Activated CD4-positive, alpha-beta T cell treated with anti-CD3 and anti-CD28 coated beads, Interleukin-2, amount 50 U/mL, for 4 hours (primary cell): ENCODE measurements at regions not wholly inside any gene's neighbourhood (a gene's known extent, or its start where the extent isn't known, plus 50 kb on each side); places are given as distances from the start of the nearest gene placed in this dataset.
"Not testable (repeated sequence)": the region's sequence is repeated elsewhere in the genome, so short reads cannot be mapped to it uniquely, and the experiment has no call there.

ENCODE experiments used
- DNase-seq, 2 experiments: peaks; one replicate each; pipeline ENCODE4 v3.0.0-alpha.2; 2020

GRCh38 chr13:43946281-43946680 lies 66.6 kb downstream of the LACC1 start:
- DNase-seq, result no peak

GRCh38 chr13:43947897-43948458 lies 68.3 kb downstream of the LACC1 start:
- no peak for DNase-seq

DNA sequence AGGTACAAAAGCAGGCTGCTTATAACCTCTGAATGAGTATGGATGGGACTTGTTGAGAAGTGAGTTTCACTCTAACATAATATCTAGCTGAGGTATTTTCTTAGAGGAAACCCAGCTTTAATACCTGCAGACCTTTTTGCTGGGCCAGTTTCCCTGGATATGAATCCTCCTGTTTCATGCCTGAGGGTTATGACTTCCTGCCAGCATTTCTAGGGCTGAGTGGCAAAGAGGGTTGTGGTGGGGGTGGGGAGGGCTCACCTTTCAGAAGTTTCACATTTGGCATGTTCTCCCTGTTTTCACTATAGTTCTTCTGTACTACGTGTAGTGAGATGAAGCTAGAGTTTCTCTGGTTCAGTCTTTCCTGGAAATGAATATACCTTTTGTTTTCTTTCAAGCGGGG lies 73.7 kb downstream of the LACC1 start:
- no peak for DNase-seq

DNA sequence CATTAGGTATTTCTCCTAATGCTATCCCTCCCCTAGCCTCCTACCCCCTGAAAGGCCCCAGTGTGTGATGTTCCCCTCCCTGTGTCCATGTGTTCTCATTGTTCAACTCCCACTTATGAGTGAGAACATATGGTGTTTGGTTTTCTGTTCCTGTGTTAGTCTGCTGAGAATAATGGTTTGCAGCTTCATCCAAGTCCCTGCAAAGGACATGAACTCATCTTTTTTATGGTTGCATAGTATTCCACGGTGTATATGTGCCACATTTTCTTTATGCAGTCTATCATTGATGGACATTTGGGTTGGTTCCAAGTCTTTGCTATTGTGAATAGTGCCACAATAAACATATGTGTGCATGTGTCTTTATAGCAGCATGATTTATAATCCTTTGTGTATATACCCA lies 77.3 kb downstream of the LACC1 start:
- DNase-seq, result not testable (repeated sequence)

DNA sequence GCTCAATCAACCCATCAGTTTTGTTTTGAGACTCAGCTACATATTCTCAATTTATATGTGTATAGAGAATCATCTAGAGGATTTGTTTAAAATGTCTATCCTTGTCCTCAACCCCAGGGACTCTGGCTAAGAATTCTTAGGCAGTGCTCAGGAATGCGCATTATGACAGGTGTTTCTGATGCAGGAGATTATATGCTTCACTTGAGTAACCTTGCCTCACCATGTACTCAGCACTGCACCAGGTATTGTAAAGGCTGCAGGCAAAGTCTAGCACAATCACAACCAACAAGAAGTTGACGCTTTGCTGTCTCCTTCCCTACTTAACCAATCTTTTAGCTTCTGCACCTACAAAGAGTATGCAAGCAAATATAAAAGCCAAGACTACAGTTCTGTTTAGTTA lies 79.6 kb downstream of the LACC1 start:
- no peak for DNase-seq

DNA sequence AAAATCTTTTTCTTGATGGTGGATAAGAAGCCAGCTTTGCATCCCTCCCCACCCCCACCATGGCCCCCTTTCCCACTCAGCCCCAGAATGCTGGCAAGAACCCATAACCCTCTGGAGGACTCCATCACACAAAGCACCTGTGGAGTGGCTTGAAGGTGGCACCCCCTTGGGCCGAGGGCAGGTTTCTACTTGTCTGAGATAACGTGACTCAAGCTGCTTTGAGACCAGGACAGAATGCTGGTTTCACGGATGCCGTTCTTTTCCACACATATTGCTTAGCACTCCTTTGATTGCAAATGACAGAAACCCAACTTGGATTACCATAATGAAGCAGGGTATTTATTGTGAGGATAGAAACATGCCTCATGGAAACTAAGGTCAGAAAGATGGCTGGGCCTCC lies 82.2 kb downstream of the LACC1 start:
- DNase-seq, result no peak

DNA sequence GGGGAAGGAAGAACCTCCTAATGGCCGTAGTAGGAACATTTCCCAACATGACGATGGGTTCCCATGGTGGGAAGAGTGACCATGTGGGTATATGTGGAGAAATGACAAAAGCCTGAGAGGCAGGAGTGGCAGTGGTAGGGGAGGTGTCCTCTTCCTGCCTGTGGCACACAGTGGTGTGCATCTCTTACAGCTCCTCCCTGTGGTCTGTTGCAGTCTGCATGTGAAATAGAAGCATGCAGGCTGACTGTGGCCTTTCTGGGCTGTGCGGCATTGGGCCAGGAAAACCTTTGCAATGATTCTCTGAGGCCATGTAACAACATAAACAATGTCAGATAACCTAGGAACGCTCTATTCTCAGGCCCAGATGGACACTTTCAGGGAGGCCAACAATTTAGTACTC lies 84.0 kb downstream of the LACC1 start:
- DNase-seq, result no peak

DNA sequence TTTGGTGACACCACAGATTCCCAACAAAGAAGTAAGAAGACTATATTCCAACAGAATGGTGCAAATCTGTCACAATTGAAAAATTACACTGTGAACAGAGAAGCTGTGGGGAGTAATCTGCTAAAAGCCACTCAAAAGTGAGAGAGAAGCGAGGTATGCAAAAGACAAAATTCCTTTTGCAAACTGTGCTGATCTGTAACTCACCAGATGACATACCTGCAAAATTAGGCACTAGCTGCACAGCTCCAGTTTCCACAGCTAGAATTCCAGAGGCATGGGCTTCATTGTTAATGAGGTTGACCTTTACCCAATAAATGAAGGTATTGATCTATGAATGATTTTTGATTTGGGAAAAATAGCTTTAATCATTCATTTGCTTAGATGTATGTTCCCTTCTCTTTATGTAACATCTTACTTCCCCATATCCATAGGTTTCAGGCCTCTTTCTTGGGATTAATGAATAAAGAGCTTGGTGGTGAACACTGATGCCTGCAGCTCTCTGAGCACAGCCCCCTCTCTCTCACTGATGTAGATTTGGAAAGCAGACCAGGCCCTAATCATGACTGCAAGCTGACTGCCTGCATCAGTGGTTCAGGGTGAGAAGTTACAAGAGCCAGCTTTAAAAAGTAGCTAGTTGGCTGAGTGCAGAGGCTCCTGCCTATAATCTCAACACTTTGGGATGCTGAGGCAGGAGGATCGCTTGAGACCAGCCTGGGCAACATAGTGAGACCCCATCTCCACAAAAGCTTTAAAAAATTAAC lies 85.2 kb downstream of the LACC1 start:
- DNase-seq, result no peak

- no peak for DNase-seq
These were observed 85.7 kb downstream of the LACC1 start for GRCh38 chr13:43965459-43965845.

DNA sequence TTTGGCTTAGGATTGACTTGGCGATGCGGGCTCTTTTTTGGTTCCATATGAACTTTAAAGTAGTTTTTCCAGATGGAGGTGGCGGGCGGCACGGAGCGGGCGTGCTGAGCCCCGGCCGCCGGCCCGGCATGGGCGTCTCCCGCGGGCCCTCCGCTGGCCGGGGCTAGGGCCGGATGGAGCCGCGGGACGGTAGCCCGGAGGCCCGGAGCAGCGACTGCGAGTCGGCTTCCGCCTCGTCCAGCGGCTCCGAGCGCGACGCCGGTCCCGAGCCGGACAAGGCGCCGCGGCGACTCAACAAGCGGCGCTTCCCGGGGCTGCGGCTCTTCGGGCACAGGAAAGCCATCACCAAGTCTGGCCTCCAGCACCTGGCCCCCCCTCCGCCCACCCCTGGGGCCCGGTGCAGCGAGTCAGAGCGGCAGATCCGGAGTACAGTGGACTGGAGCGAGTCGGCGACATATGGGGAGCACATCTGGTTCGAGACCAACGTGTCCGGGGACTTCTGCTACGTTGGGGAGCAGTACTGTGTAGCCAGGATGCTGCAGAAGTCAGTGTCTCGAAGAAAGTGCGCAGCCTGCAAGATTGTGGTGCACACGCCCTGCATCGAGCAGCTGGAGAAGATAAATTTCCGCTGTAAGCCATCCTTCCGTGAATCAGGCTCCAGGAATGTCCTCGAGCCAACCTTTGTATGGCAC lies 88.7 kb downstream of the LACC1 start:
- not testable (repeated sequence) for DNase-seq

DNA sequence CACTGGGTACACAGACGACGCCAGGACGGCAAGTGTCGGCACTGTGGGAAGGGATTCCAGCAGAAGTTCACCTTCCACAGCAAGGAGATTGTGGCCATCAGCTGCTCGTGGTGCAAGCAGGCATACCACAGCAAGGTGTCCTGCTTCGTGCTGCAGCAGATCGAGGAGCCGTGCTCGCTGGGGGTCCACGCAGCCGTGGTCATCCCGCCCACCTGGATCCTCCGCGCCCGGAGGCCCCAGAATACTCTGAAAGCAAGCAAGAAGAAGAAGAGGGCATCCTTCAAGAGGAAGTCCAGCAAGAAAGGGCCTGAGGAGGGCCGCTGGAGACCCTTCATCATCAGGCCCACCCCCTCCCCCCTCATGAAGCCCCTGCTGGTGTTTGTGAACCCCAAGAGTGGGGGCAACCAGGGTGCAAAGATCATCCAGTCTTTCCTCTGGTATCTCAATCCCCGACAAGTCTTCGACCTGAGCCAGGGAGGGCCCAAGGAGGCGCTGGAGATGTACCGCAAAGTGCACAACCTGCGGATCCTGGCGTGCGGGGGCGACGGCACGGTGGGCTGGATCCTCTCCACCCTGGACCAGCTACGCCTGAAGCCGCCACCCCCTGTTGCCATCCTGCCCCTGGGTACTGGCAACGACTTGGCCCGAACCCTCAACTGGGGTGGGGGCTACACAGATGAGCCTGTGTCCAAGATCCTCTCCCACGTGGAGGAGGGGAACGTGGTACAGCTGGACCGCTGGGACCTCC lies 89.4 kb downstream of the LACC1 start:
- DNase-seq, result not testable (repeated sequence)

DNA sequence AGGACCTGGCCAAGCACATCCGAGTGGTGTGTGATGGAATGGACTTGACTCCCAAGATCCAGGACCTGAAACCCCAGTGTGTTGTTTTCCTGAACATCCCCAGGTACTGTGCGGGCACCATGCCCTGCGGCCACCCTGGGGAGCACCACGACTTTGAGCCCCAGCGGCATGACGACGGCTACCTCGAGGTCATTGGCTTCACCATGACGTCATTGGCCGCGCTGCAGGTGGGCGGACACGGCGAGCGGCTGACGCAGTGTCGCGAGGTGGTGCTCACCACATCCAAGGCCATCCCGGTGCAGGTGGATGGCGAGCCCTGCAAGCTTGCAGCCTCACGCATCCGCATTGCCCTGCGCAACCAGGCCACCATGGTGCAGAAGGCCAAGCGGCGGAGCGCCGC lies 90.2 kb downstream of the LACC1 start:
- not testable (repeated sequence) for DNase-seq

DNA sequence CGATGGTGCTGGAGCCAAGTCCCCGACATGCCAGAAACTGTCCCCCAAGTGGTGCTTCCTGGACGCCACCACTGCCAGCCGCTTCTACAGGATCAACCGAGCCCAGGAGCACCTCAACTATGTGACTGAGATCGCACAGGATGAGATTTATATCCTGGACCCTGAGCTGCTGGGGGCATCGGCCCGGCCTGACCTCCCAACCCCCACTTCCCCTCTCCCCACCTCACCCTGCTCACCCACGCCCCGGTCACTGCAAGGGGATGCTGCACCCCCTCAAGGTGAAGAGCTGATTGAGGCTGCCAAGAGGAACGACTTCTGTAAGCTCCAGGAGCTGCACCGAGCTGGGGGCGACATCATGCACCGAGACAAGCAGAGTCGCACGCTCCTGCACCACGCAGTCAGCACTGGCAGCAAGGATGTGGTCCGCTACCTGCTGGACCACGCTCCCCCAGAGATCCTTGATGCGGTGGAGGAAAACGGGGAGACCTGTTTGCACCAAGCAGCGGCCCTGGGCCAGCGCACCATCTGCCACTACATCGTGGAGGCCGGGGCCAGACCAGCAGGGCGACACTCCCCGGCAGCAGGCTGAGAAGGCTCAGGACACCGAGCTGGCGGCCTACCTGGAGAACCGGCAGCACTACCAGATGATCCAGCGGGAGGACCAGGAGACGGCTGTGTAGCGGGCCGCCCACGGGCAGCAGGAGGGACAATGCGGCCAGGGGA lies 91.0 kb downstream of the LACC1 start:
- DNase-seq, result not testable (repeated sequence)

DNA sequence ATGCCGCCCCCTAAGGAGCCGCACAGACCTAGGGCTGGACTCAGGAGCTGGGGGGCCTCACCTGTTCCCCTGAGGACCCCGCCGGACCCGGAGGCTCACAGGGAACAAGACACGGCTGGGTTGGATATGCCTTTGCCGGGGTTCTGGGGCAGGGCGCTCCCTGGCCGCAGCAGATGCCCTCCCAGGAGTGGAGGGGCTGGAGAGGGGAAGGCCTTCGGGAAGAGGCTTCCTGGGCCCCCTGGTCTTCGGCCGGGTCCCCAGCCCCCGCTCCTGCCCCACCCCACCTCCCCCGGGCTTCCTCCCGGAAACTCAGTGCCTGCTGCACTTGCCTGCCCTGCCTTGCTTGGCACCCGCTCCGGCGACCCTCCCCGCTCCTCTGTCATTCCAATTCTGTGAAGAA lies 91.6 kb downstream of the LACC1 start:
- not testable (repeated sequence) for DNase-seq

DNA sequence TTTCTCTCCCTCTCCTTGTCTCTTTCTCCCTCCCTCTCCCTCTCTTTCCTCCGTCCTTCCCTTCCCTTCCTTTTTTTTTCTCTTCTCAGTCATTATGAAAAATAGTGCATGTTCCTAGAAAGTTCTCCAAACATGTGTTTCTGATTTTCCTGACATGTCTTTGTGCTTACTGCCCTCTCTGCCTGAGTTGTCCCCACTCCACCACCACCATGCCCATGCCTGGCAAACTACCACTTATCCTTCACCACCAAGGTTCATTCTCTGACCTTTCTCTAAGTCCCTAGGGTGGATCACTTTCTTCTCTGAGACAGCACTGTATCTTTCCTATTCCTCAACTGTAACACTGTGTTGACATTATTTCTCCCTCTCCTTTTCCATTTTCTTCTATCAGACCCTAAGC lies 98.2 kb downstream of the LACC1 start:
- DNase-seq, result no peak

DNA sequence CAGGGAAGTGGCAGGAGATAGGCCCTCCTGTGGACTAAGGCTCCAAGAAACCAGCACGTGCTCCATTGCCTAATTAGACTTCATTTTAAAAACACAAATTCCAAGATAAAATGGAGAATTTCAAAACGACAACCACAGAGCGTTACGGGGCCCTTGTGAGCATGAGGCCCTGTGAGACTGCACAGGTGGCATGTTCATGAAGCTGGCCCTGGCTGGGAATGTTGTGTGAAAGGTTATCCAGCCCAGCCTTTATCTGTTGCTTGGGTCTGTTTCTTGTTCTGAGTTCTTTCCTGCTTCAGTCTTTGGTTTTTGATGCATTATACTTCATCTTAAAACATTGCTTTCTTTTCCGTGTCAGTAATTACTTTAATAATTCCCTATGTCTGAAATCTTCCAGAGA lies 99.0 kb downstream of the LACC1 start:
- no peak for DNase-seq

DNA sequence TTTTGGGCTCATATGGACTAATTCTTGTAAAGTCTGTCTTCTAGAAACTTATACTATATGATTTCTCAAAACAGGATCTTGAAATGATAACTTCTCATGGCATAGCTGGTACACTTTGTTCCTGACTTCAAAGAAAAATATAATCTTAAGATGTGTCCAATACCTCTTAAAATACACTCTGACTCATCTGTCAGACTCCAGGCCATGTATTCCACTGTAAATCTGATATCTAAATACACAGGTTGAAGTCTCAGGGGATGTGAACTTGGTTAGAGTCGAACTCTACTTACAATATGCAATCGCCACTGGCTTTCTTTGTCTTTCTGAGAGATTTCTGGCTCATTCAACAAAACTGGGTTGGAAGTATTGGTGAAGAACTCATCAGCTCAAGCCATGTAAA lies 99.8 kb downstream of the LACC1 start:
- no peak for DNase-seq

DNA sequence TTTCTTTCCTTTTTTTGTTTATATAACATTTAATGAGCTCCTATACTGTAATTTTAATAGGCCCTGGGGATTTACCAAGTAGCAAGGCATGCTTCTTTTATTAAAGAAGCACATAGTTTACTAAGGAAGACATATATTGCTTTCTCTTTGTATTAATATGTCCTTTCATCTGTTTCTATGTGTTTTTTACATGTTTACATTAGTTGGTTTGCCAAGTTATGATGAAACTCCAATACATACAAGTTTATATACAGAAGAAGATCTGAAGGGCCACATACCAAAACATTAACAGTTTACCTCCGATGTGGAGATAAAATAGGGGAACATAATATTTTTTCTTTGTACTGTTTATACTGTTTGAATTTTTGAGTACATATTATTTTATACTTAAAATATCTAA lies 100.9 kb downstream of the LACC1 start:
- no peak for DNase-seq

- no peak for DNase-seq
These were observed 101.4 kb downstream of the LACC1 start for GRCh38 chr13:43981091-43981490.

DNA sequence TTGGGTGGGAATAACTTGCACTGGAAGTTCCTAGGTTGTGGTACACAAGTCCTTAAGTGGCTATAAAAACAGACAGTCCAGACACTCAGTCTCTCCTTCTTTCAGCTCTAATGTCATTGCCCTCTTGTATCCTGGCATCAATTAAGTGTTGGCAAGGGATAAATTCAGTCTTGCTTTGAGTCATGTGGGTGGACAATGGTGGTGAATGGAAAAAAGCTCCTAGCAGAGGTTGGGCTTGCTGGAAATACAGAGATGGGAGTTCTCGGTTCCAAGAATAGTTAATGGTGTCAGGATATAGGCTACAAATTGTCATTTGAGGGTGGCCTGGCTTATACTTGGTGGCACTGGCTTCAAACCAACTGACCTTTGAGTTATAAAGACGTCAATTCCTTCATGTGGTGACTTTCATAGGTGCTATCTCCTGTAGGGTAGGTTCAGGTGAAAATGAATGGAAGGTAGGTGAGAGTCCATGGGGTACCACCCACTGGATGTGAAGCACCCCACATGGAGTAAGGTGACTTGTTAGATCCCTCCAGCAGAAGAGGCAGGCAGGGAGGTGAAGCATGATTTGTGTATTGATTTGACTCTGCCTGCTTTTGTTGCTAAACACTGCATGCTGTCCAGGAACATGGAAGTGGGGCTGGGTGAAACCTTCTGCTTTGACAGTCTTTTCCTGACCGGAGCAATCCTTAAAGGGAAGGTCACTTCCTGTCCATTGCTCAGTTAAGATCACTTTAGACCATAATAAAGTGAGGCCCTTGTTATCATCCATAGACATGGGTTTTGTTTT lies 102.0 kb downstream of the LACC1 start:
- DNase-seq, result no peak

DNA sequence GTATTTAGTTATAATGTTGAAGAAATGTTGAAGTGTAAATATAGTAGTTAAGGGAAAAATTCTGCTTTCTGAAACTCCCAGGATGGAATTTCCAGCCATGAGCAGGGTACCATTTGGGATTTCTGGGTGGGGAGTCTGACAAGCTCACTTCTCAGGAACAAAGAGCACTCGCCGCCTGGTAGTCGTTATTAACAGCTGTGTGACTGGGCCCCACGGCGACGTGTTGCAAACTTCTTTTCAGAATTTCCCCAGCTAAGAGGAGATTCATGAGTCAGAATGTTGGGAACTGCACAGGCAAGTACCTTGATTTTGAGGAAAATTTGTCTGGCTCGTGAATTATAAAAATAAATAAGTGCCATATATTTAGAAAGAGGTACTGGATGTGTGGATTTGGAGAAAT lies 103.7 kb downstream of the LACC1 start:
- no peak for DNase-seq

- no peak for DNase-seq
These were observed 104.6 kb downstream of the LACC1 start for GRCh38 chr13:43984292-43984691.
